Loucy (cell line): ENCODE measurements at regions not wholly inside any gene's neighbourhood (a gene's known extent, or its start where the extent isn't known, plus 50 kb on each side); places are given as distances from the start of the nearest gene placed in this dataset.

Source experiments
- CTCF ChIP-seq: fragments of 200-600 bp; sonication (generic); conservative IDR thresholded peaks from 2 replicates; pipeline ENCODE4 v1.5.1; 2014; ENCODE audit warnings: mild to moderate bottlenecking, antibody characterized with exemption, low read length
- EZH2phosphoT487 ChIP-seq: fragments of 200-600 bp; IDR thresholded peaks from 2 replicates; pipeline ENCODE4 v1.6.1; 2018; ENCODE audit warnings: antibody characterized with exemption, mild to moderate bottlenecking, moderate library complexity, borderline replicate concordance

GRCh38 chr14:55799508-55800095 lies 219.6 kb downstream of the KTN1 start:
- TF ChIP-seq CTCF (no peak), EZH2phosphoT487 (no peak)
